CD4-positive, alpha-beta T cell (primary cell): ENCODE measurements at regions not wholly inside any gene's neighbourhood (a gene's known extent, or its start where the extent isn't known, plus 50 kb on each side); places are given as distances from the start of the nearest gene placed in this dataset.

Experiments used
- ATAC-seq: fragments of 200-7000 bp; cut with Tn5 transposase; one replicate; pipeline ENCODE4 v1.10.0; 2022; ENCODE audit warnings: mild to moderate bottlenecking; ENCODE audit not compliant: poor library complexity
- CTCF ChIA-PET: fragments of 350-600 bp; sonication (Branson Sonifier 250); formaldehyde crosslinking; loops from one replicate; lab custom pipeline; 2021; ENCODE audit warnings: antibody characterized with exemption, inconsistent platforms; lab: Charles Lee
- POLR2A ChIA-PET: fragments of 350-600 bp; sonication (Branson Sonifier 250); formaldehyde crosslinking; loops from one replicate; lab custom pipeline; 2021; ENCODE audit warnings: antibody characterized with exemption, inconsistent platforms; lab: Charles Lee
- DNase-seq, 14 experiments: peaks; one replicate each; pipeline ENCODE4 v3.0.0-alpha.2; 2013 to 2020; ENCODE audit warnings: mixed read lengths in 2 of 14
- H3K27ac ChIP-seq, 2 donors: one replicate each; pipeline versions ENCODE4 v1.5.1 to v1.7.0; 2013; ENCODE audit warnings: low read length in 2 of 2, low read depth in 1 of 2, mild to moderate bottlenecking in 1 of 2
- H3K27me3 ChIP-seq, 2 experiments: 1 replicate in 1 of 2; 2 replicates in 1 of 2; pipeline versions ENCODE4 v1.6.1 to v1.7.0; 2013; ENCODE audit warnings: low read length in 2 of 2, control low read depth in 1 of 2, mild to moderate bottlenecking in 1 of 2, moderate library complexity in 1 of 2; ENCODE audit not compliant: insufficient read depth in 2 of 2, control insufficient read depth in 1 of 2
- H3K36me3 ChIP-seq: one replicate; pipeline ENCODE4 v1.6.1; 2013; ENCODE audit warnings: low read length, control low read depth; ENCODE audit not compliant: insufficient read depth
- H3K4me1 ChIP-seq: one replicate; pipeline ENCODE4 v1.6.1; 2013; ENCODE audit warnings: low read length, control low read depth; ENCODE audit not compliant: insufficient read depth
- H3K4me3 ChIP-seq: one replicate; pipeline ENCODE4 v1.5.1; 2013; ENCODE audit warnings: mild to moderate bottlenecking, low read length, moderate library complexity
- H3K9me3 ChIP-seq, 2 experiments: 1 replicate in 1 of 2; 2 replicates in 1 of 2; pipeline versions ENCODE4 v1.6.1 to v1.7.0; 2013; ENCODE audit warnings: low read length in 2 of 2, mild to moderate bottlenecking in 2 of 2, control low read depth in 1 of 2, moderate library complexity in 1 of 2; ENCODE audit not compliant: control insufficient read depth in 1 of 2, insufficient read depth in 1 of 2
- H3K27ac Mint-ChIP-seq: one replicate; pipeline ENCODE4 v1.8.0; 2020; ENCODE audit warnings: mixed read lengths
- H3K27me3 Mint-ChIP-seq: one replicate; pipeline ENCODE4 v1.8.0; 2021; ENCODE audit warnings: mixed read lengths
- H3K36me3 Mint-ChIP-seq: one replicate; pipeline ENCODE4 v1.8.0; 2021; ENCODE audit warnings: low read depth, mixed read lengths
- H3K4me1 Mint-ChIP-seq: one replicate; pipeline ENCODE4 v1.8.0; 2021; ENCODE audit warnings: low read depth, mixed read lengths
- H3K4me3 Mint-ChIP-seq: one replicate; pipeline ENCODE4 v1.8.0; 2020; ENCODE audit warnings: mild to moderate bottlenecking, mixed read lengths
- H3K9me3 Mint-ChIP-seq: one replicate; pipeline ENCODE4 v1.8.0; 2020; ENCODE audit warnings: mixed read lengths
- intact Hi-C, 2 experiments: fragments of 100-400 bp; cut with DNase I in 1 of 2; cut with micrococcal nuclease in 1 of 2; formaldehyde crosslinking; loops; one replicate each; pipeline versions ENCODE4 v1.15.1 to v1.9.0; 2023 to 2025; cut with DNase I, micrococcal nuclease
- TF ChIP-seq, protein P1 (sequence below): fragments of 200-600 bp; IDR thresholded peaks from one replicate; pipeline ENCODE4 v1.8.0; 2022; ENCODE audit warnings: antibody characterized with exemption, mild to moderate bottlenecking

DNA sequence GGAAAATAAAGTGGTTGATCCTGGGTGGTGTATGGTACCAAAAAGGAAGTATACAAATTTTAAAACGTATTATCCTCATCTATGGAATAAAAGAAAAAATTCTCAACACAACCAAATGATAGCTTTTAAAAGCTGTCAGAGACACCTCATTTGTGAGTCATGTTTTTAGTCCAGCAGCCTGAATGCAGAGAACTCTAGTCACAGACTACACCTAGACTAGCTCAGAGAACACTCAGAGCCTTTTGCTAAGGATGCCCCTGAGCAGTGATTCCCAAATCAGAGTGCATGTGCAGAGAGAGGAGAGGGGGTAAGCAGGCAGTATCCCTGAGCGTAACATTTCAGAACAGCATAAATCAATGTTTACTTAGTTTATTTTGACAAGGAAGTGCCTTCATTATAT lies 809.3 kb downstream of the HACE1 start:
- H3K4me3 Mint-ChIP-seq, result no peak overlapping the region
- H3K27ac Mint-ChIP-seq, result no peak overlapping the region
- H3K4me1 Mint-ChIP-seq, result no peaks in the 10 kb centered on the region
- no peaks in the 10 kb centered on the region for H3K36me3 Mint-ChIP-seq
- ATAC-seq (no peak), DNase-seq (no peak)
- no peaks in the 10 kb centered on the region for H3K27me3 ChIP-seq
- TF ChIP-seq, protein P1, sequence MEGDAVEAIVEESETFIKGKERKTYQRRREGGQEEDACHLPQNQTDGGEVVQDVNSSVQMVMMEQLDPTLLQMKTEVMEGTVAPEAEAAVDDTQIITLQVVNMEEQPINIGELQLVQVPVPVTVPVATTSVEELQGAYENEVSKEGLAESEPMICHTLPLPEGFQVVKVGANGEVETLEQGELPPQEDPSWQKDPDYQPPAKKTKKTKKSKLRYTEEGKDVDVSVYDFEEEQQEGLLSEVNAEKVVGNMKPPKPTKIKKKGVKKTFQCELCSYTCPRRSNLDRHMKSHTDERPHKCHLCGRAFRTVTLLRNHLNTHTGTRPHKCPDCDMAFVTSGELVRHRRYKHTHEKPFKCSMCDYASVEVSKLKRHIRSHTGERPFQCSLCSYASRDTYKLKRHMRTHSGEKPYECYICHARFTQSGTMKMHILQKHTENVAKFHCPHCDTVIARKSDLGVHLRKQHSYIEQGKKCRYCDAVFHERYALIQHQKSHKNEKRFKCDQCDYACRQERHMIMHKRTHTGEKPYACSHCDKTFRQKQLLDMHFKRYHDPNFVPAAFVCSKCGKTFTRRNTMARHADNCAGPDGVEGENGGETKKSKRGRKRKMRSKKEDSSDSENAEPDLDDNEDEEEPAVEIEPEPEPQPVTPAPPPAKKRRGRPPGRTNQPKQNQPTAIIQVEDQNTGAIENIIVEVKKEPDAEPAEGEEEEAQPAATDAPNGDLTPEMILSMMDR, result no peak
- no peaks in the 10 kb centered on the region for H3K9me3 ChIP-seq
- H3K27ac ChIP-seq, result no peak overlapping the region
- intact Hi-C loops, result no loop called here
- peaks cover 1% of the 10 kb centered on the region for H3K9me3 Mint-ChIP-seq
- H3K36me3 ChIP-seq, result no peaks in the 10 kb centered on the region
- H3K4me3 ChIP-seq, result no peak overlapping the region
- H3K4me1 ChIP-seq, result no peaks in the 10 kb centered on the region
- ChIA-PET POLR2A (no interaction called here), CTCF (no interaction called here)
- H3K27me3 Mint-ChIP-seq, result no peaks in the 10 kb centered on the region

DNA sequence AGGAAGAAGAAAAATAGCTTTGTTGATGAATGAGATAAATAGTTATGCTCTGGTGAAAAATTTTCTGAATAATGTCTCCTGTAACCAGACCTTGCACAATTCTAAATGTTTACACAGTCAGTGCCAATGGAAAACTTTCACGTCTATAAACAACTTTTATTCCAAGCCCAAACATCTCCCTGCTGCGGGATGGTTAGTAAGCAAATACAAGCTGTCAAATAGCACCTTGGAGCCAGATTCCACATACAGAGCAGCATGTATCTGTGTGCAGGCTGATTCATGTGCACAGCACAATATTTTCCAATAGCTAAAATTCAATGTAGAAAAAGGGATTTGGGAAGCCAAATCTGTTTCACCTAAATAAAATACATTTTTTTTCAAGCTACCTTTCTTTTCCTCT lies 813.3 kb downstream of the HACE1 start:
- no peak for DNase-seq
- Mint-ChIP-seq H3K27me3 (no peaks in the 10 kb centered on the region), H3K27ac (no peak overlapping the region), H3K4me3 (no peak overlapping the region), H3K36me3 (no peaks in the 10 kb centered on the region), H3K9me3 (peaks cover 6% of the 10 kb centered on the region), H3K4me1 (no peaks in the 10 kb centered on the region)
- Histone ChIP-seq H3K4me3 (no peak overlapping the region), H3K4me1 (no peaks in the 10 kb centered on the region), H3K27ac (no peak overlapping the region), H3K9me3 (no peaks in the 10 kb centered on the region), H3K27me3 (no peaks in the 10 kb centered on the region), H3K36me3 (no peaks in the 10 kb centered on the region)
- TF ChIP-seq, protein P1, result no peak
- ATAC-seq, result no peak
- ChIA-PET POLR2A (no interaction called here), CTCF (no interaction called here)
- intact Hi-C loops, result no loop called here

DNA sequence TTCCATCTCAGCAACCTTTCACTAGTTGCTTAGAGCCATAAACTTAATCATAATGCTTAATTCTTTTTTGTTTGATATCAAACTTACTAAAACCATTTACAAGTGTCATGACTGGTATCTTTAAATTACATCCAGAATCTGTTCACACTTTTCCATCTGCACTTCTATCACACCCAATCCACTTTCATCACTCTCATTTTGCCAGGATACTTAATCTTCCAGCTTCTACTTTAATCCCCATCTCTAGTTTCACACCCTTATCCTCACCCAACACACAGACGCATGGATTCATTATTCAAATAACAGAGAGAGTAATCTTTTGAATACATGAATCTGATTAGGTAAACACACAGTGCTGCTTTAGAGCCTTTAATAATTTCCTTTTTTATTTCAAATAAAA lies 828.4 kb downstream of the HACE1 start:
- Mint-ChIP-seq H3K27me3 (no peaks in the 10 kb centered on the region), H3K27ac (no peak overlapping the region), H3K36me3 (no peaks in the 10 kb centered on the region), H3K4me1 (no peaks in the 10 kb centered on the region), H3K4me3 (no peak overlapping the region), H3K9me3 (no peaks in the 10 kb centered on the region)
- ChIA-PET CTCF (no interaction called here), POLR2A (no interaction called here)
- no peaks in the 10 kb centered on the region for H3K9me3 ChIP-seq
- no peak overlapping the region for H3K27ac ChIP-seq
- no peaks in the 10 kb centered on the region for H3K36me3 ChIP-seq
- H3K27me3 ChIP-seq, result no peaks in the 10 kb centered on the region
- intact Hi-C loops, result no loop called here
- TF ChIP-seq, protein P1, result no peak
- no peak overlapping the region for H3K4me3 ChIP-seq
- ATAC-seq, result no peak
- no peaks in the 10 kb centered on the region for H3K4me1 ChIP-seq
- no peak for DNase-seq
